DND-41 (cell line): ENCODE measurements at regions not wholly inside any gene's neighbourhood (a gene's known extent, or its start where the extent isn't known, plus 50 kb on each side); places are given as distances from the start of the nearest gene placed in this dataset.
"Not testable (repeated sequence)": the region's sequence is repeated elsewhere in the genome, so short reads cannot be mapped to it uniquely, and the experiment has no call there.

Experiments
- ATAC-seq: fragments of 200-7000 bp; cut with Tn5 transposase; 3 replicates; pipeline ENCODE4 v1.9.1; 2021; ENCODE audit warnings: low read depth; ENCODE audit not compliant: insufficient read depth
- DNase-seq: peaks from one replicate; pipeline ENCODE4 v3.0.0-alpha.2; 2020
- H2AFZ ChIP-seq: 2 replicates; pipeline ENCODE4 v1.6.0; 2012; ENCODE audit warnings: low read depth, low read length
- H3K27ac ChIP-seq: 2 replicates; pipeline ENCODE4 v1.5.1; 2012; ENCODE audit warnings: low read length, inconsistent platforms
- H3K27me3 ChIP-seq: fragments of 200-600 bp; sonication (generic); 2 replicates; pipeline ENCODE4 v1.6.0; 2012; ENCODE audit warnings: low read length, mild to moderate bottlenecking, inconsistent platforms; ENCODE audit not compliant: insufficient read depth, poor library complexity
- H3K36me3 ChIP-seq: 2 replicates; pipeline ENCODE4 v1.5.1; 2012; ENCODE audit warnings: low read length, inconsistent platforms; ENCODE audit not compliant: insufficient read depth
- H3K4me1 ChIP-seq: 2 replicates; pipeline ENCODE4 v1.5.1; 2012; ENCODE audit warnings: mild to moderate bottlenecking, low read length; ENCODE audit not compliant: insufficient read depth
- H3K4me2 ChIP-seq: 2 replicates; pipeline ENCODE4 v1.6.0; 2012; ENCODE audit warnings: mild to moderate bottlenecking, moderate library complexity, low read length, inconsistent platforms; ENCODE audit not compliant: insufficient read depth
- H3K4me3 ChIP-seq, 2 experiments: fragments of 200-600 bp in 1 of 2; shearing (Covaris generic) in 1 of 2; 2 replicates each; pipeline ENCODE4 v1.5.1; 2012 to 2016; ENCODE audit warnings: inconsistent platforms in 2 of 2, low read length in 2 of 2, mild to moderate bottlenecking in 2 of 2, low read depth in 1 of 2, moderate library complexity in 1 of 2
- H3K79me2 ChIP-seq: 2 replicates; pipeline ENCODE4 v1.6.0; 2012; ENCODE audit warnings: low read length, inconsistent platforms; ENCODE audit not compliant: insufficient read depth
- H3K9ac ChIP-seq: 2 replicates; pipeline ENCODE4 v1.6.0; 2012; ENCODE audit warnings: low read depth, mild to moderate bottlenecking, inconsistent platforms, low read length, moderate library complexity
- H3K9me3 ChIP-seq: 2 replicates; pipeline ENCODE4 v1.5.1; 2012; ENCODE audit warnings: low read length, moderate library complexity, mild to moderate bottlenecking, inconsistent platforms; ENCODE audit not compliant: insufficient read depth, severe bottlenecking
- H4K20me1 ChIP-seq: 2 replicates; pipeline ENCODE4 v1.6.0; 2012; ENCODE audit warnings: low read length; ENCODE audit not compliant: insufficient read depth
- EZH2 ChIP-seq: IDR thresholded peaks from 3 replicates; pipeline ENCODE4 v1.6.1; 2012; ENCODE audit warnings: borderline replicate concordance, low read depth, mild to moderate bottlenecking, moderate library complexity, low read length, inconsistent platforms; ENCODE audit not compliant: severe bottlenecking
- TF ChIP-seq, protein P1 (sequence below): IDR thresholded peaks from 2 replicates; pipeline ENCODE4 v1.5.1; 2012; ENCODE audit warnings: borderline replicate concordance, low read length, moderate library complexity, mild to moderate bottlenecking; ENCODE audit not compliant: poor library complexity, severe bottlenecking; ENCODE audit errors: extremely low read depth

DNA sequence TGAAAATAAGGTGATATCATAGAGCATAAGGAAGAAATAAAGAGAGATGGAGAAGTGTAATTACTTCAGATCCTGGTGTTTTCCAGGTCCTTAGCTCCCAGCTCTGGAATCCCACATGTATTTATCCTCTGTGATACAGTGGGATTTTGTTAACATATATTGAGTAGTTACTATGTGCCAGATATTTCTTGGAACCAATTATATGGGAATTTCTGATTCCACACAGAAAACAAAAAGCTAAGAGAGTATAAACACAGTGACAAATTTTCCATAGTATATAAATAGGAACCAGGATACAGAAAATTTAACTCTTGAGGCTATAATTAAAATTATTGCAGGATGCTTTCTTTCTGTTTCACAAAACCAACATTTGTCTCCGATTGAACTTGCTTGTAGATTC, 1067.5 kb downstream of the PCDH7 start:
- Histone ChIP-seq H3K27ac (no peak overlapping the region), H2AFZ (no peak overlapping the region), H4K20me1 (no peaks in the 10 kb centered on the region), H3K4me2 (no peak overlapping the region), H3K4me3 (no peak overlapping the region), H3K36me3 (no peaks in the 10 kb centered on the region), H3K79me2 (no peaks in the 10 kb centered on the region), H3K9ac (no peak overlapping the region), H3K27me3 (no peaks in the 10 kb centered on the region), H3K9me3 (no peaks in the 10 kb centered on the region), H3K4me1 (no peaks in the 10 kb centered on the region)
- ATAC-seq (no peak), DNase-seq (no peak)
- TF ChIP-seq, protein P1, sequence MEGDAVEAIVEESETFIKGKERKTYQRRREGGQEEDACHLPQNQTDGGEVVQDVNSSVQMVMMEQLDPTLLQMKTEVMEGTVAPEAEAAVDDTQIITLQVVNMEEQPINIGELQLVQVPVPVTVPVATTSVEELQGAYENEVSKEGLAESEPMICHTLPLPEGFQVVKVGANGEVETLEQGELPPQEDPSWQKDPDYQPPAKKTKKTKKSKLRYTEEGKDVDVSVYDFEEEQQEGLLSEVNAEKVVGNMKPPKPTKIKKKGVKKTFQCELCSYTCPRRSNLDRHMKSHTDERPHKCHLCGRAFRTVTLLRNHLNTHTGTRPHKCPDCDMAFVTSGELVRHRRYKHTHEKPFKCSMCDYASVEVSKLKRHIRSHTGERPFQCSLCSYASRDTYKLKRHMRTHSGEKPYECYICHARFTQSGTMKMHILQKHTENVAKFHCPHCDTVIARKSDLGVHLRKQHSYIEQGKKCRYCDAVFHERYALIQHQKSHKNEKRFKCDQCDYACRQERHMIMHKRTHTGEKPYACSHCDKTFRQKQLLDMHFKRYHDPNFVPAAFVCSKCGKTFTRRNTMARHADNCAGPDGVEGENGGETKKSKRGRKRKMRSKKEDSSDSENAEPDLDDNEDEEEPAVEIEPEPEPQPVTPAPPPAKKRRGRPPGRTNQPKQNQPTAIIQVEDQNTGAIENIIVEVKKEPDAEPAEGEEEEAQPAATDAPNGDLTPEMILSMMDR: no peak
- no peak for TF ChIP-seq EZH2

DNA sequence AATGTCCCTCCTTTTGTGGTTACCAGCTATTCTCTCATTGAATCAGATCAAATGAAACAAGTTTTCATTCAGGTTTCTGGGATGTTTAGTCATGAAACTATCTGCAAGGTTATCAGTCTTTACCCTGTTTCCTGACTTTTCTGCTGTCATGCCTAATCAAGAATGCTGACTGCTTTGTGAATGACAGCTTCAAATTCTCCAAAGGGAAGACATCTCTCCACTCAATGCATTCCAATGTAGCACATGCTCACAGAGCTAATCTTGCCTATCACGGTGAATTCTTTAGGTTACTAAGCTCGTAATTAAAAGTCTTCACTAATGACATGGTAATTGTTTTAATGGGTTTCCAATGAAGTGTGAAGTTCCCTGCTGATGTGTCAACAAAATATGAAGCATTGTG, 1068.5 kb downstream of the PCDH7 start:
- no peak for ATAC-seq
- Histone ChIP-seq H3K36me3 (no peaks in the 10 kb centered on the region), H3K4me3 (no peak overlapping the region), H4K20me1 (no peaks in the 10 kb centered on the region), H3K4me2 (no peak overlapping the region), H3K79me2 (no peaks in the 10 kb centered on the region), H3K4me1 (no peaks in the 10 kb centered on the region), H3K9ac (no peak overlapping the region), H3K9me3 (no peaks in the 10 kb centered on the region), H2AFZ (no peak overlapping the region), H3K27ac (no peak overlapping the region), H3K27me3 (no peaks in the 10 kb centered on the region)
- TF ChIP-seq, protein P1: no peak
- no peak for TF ChIP-seq EZH2
- DNase-seq: no peak

DNA sequence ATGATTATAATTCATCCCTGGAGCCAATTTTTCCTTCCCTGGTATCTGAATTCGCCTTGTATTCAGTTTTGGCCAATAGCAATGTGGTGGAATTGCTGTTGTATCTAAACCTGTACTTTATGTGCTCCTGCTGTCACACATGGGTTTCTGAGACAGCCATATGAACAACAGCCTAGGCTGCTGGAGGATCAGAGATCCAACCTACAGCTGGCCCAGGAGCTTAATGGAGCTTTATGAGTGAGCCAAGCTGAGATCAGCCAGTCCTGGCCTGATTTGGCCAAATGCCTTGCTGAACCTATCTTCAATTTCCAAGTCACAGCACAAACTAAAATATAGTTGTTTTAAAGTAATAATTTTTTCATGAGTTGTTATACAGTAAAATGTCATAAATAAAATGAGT, 1071.5 kb downstream of the PCDH7 start:
- Histone ChIP-seq H3K9ac (no peak overlapping the region), H3K9me3 (no peaks in the 10 kb centered on the region), H3K27me3 (no peaks in the 10 kb centered on the region), H3K79me2 (no peaks in the 10 kb centered on the region), H3K27ac (no peak overlapping the region), H3K36me3 (no peaks in the 10 kb centered on the region), H3K4me1 (no peaks in the 10 kb centered on the region), H2AFZ (no peak overlapping the region), H3K4me3 (no peak overlapping the region), H4K20me1 (no peaks in the 10 kb centered on the region), H3K4me2 (no peak overlapping the region)
- ATAC-seq: no peak
- TF ChIP-seq, protein P1: no peak
- TF ChIP-seq EZH2: no peak
- no peak for DNase-seq

DNA sequence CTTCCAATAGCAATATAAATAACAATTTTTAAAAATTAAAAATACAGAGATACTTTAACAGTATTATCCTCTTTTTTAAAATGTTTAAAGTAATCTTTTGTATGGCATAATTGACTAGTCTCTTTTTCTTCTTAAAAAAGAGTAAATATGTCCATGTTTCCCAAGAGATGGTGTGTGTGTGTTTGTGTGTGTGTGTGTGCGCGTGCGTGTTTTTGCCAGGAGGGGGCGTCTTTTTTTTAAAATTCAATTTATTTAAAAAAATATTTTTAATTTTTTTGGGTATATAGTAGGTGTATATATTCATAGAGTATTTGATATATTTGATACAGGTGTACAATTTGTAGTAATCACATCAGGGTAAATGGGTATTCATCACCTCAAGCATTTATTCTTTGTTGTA, 1073.7 kb downstream of the PCDH7 start:
- Histone ChIP-seq H3K4me2 (no peak overlapping the region), H3K4me1 (no peaks in the 10 kb centered on the region), H3K9ac (no peak overlapping the region), H2AFZ (no peak overlapping the region), H3K27me3 (no peaks in the 10 kb centered on the region), H3K79me2 (no peaks in the 10 kb centered on the region), H3K27ac (no peak overlapping the region), H3K4me3 (no peak overlapping the region), H3K36me3 (no peaks in the 10 kb centered on the region), H4K20me1 (no peaks in the 10 kb centered on the region), H3K9me3 (no peaks in the 10 kb centered on the region)
- TF ChIP-seq, protein P1: peak; percentile 8
- TF ChIP-seq EZH2: no peak
- DNase-seq: no peak
- no peak for ATAC-seq

DNA sequence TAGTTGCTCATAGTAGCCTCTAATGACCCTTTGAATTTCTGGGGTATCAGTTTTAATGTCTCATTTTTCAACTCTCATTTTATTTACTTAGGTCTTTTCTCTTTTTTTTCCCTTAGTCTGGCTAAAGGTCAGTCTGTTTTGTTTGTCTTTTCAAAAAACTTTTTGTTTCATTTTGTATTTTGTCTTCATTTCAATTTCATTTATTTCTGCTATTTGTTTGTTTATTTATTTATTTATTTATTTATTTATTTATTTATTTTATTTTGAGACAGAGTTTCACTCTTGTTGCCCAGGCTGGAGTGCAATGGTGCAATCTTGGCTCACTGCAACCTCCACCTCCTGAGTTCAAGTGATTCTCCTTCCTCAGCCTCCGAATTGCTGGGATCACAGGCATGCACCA, 1076.9 kb downstream of the PCDH7 start:
- H3K4me3 ChIP-seq, H3K9ac ChIP-seq, H3K4me1 ChIP-seq, H3K27ac ChIP-seq, ATAC-seq, H3K79me2 ChIP-seq, H3K9me3 ChIP-seq, H3K36me3 ChIP-seq, H3K4me2 ChIP-seq, H4K20me1 ChIP-seq, H3K27me3 ChIP-seq, H2AFZ ChIP-seq, DNase-seq: not testable (repeated sequence)
